A549 (cell line): ENCODE measurements at regions not wholly inside any gene's neighbourhood (a gene's known extent, or its start where the extent isn't known, plus 50 kb on each side); places are given as distances from the start of the nearest gene placed in this dataset.

Experiments used
- CBX2 ChIP-seq: fragments of 200-600 bp; sonication (generic); IDR thresholded peaks from 2 replicates; pipeline ENCODE4 v1.6.1; 2016; ENCODE audit warnings: low read depth, mild to moderate bottlenecking, borderline replicate concordance
- JUNB ChIP-seq: fragments of >200 bp; sonication (Bioruptor Twin); formaldehyde crosslinking; IDR thresholded peaks from 2 replicates; pipeline ENCODE4 v1.6.1; 2016
- MAFK ChIP-seq: fragments of 450-650 bp; IDR thresholded peaks from 2 replicates; pipeline ENCODE4 v1.6.1; 2014; ENCODE audit not compliant: partially characterized antibody
- POLR2AphosphoS2 ChIP-seq: conservative IDR thresholded peaks from 2 replicates; pipeline ENCODE4 v1.6.1; 2012; ENCODE audit warnings: low read length, improper control_type of control experiment, inconsistent platforms
- RAD21 ChIP-seq, 2 experiments: fragments of >200 bp in 1 of 2; sonication (Bioruptor Twin) in 1 of 2; formaldehyde crosslinking in 1 of 2; IDR thresholded peaks in 1 of 2; conservative IDR thresholded peaks in 1 of 2; 2 replicates in 1 of 2; 3 replicates in 1 of 2; pipeline ENCODE4 v1.6.1; 2012 to 2018; ENCODE audit warnings: inconsistent platforms in 1 of 2
- SMC3 ChIP-seq: fragments of >200 bp; sonication (Bioruptor Twin); formaldehyde crosslinking; IDR thresholded peaks from 3 replicates; pipeline ENCODE4 v1.6.1; 2018; ENCODE audit warnings: inconsistent platforms
- TP53 ChIP-seq: fragments of 250-450 bp; sonication (Bioruptor Pico); IDR thresholded peaks from 2 replicates; pipeline ENCODE4 v1.5.0; 2021; ENCODE audit warnings: mild to moderate bottlenecking, moderate library complexity
- TF ChIP-seq, protein P1 (sequence below): IDR thresholded peaks from 2 replicates; pipeline ENCODE4 v1.6.1; 2012
- TF ChIP-seq, protein P2 (sequence below): fragments of >200 bp; sonication (Bioruptor Twin); formaldehyde crosslinking; IDR thresholded peaks from 3 replicates; pipeline ENCODE4 v1.5.1; 2016
- TF ChIP-seq, protein P3 (sequence below): fragments of 200-600 bp; sonication (generic); IDR thresholded peaks from 2 replicates; pipeline ENCODE4 v1.6.1; 2016; ENCODE audit warnings: antibody characterized with exemption, mild to moderate bottlenecking, moderate library complexity

DNA sequence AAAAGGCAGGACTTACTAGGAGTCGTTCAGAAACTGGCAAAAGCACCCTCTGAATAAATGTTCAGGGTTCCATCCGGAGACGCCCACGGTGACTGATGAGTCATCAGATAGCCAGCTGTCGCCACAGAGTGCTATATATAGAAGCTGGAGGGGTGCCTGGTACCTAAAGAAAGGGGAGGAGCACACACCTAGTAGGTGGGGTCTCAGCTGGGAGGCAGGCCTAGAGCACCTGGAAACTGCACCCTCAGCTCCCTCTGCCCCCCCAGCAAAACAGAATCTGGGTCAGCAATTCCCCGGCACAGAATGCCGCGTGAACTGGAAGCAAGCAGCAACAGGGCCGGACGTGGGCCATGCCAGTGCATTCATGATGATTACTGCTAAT is 242.0 kb downstream of the BCOR start:
- TF ChIP-seq JUNB (no peak), TP53 (CRISPR knock-in tag) (no peak), SMC3 (no peak), MAFK (peak; percentile 21), CBX2 (no peak), POLR2AphosphoS2 (no peak), RAD21 (conservative IDR thresholded peaks at IDR 0.05 in 1 of 2, IDR thresholded peaks at IDR 0.05 in 1 of 2) (no peak)
- TF ChIP-seq, protein P1, sequence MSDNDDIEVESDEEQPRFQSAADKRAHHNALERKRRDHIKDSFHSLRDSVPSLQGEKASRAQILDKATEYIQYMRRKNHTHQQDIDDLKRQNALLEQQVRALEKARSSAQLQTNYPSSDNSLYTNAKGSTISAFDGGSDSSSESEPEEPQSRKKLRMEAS: no peak
- TF ChIP-seq, protein P2, sequence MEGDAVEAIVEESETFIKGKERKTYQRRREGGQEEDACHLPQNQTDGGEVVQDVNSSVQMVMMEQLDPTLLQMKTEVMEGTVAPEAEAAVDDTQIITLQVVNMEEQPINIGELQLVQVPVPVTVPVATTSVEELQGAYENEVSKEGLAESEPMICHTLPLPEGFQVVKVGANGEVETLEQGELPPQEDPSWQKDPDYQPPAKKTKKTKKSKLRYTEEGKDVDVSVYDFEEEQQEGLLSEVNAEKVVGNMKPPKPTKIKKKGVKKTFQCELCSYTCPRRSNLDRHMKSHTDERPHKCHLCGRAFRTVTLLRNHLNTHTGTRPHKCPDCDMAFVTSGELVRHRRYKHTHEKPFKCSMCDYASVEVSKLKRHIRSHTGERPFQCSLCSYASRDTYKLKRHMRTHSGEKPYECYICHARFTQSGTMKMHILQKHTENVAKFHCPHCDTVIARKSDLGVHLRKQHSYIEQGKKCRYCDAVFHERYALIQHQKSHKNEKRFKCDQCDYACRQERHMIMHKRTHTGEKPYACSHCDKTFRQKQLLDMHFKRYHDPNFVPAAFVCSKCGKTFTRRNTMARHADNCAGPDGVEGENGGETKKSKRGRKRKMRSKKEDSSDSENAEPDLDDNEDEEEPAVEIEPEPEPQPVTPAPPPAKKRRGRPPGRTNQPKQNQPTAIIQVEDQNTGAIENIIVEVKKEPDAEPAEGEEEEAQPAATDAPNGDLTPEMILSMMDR: no peak
- TF ChIP-seq, protein P3, sequence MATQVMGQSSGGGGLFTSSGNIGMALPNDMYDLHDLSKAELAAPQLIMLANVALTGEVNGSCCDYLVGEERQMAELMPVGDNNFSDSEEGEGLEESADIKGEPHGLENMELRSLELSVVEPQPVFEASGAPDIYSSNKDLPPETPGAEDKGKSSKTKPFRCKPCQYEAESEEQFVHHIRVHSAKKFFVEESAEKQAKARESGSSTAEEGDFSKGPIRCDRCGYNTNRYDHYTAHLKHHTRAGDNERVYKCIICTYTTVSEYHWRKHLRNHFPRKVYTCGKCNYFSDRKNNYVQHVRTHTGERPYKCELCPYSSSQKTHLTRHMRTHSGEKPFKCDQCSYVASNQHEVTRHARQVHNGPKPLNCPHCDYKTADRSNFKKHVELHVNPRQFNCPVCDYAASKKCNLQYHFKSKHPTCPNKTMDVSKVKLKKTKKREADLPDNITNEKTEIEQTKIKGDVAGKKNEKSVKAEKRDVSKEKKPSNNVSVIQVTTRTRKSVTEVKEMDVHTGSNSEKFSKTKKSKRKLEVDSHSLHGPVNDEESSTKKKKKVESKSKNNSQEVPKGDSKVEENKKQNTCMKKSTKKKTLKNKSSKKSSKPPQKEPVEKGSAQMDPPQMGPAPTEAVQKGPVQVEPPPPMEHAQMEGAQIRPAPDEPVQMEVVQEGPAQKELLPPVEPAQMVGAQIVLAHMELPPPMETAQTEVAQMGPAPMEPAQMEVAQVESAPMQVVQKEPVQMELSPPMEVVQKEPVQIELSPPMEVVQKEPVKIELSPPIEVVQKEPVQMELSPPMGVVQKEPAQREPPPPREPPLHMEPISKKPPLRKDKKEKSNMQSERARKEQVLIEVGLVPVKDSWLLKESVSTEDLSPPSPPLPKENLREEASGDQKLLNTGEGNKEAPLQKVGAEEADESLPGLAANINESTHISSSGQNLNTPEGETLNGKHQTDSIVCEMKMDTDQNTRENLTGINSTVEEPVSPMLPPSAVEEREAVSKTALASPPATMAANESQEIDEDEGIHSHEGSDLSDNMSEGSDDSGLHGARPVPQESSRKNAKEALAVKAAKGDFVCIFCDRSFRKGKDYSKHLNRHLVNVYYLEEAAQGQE: no peak
